Thoracic aorta (tissue), 2 donors: ENCODE measurements at regions not wholly inside any gene's neighbourhood (a gene's known extent, or its start where the extent isn't known, plus 50 kb on each side); places are given as distances from the start of the nearest gene placed in this dataset.

Experiments used
- ATAC-seq: fragments of 150-250 bp; one replicate; pipeline ENCODE4 v1.8.0; 2017; ENCODE audit warnings: low read depth; ENCODE audit not compliant: insufficient number of reproducible peaks, low FRiP score
- DNase-seq: peaks from one replicate; pipeline ENCODE4 v3.0.0-alpha.2; 2020; ENCODE audit warnings: low spot score
- H3K27ac ChIP-seq, 2 donors: fragments of 200-600 bp; sonication (generic); 1 replicate in 1 of 2; 2 replicates in 1 of 2; pipeline ENCODE4 v1.5.1; 2016; ENCODE audit warnings: mild to moderate bottlenecking in 2 of 2, moderate library complexity in 2 of 2
- H3K27me3 ChIP-seq: fragments of 200-600 bp; sonication (generic); replicated peaks from 2 replicates; pipeline ENCODE4 v1.6.0; 2016; ENCODE audit warnings: mild to moderate bottlenecking; ENCODE audit not compliant: insufficient read depth
- H3K36me3 ChIP-seq: fragments of 200-600 bp; sonication (generic); one replicate; pipeline ENCODE4 v1.5.1; 2016
- H3K4me1 ChIP-seq, 2 donors: fragments of 200-600 bp; sonication (generic); 1 replicate in 1 of 2; 2 replicates in 1 of 2; pipeline versions ENCODE4 v1.5.1 to v1.6.0; 2016; ENCODE audit warnings: low read depth in 2 of 2, mild to moderate bottlenecking in 1 of 2; ENCODE audit not compliant: control insufficient read depth in 1 of 2
- H3K4me3 ChIP-seq: fragments of 200-600 bp; sonication (generic); 2 replicates; pipeline ENCODE4 v1.5.1; 2016; ENCODE audit warnings: mild to moderate bottlenecking
- H3K9me3 ChIP-seq: fragments of 200-600 bp; sonication (generic); 2 replicates; pipeline ENCODE4 v1.5.1; 2016
- CTCF ChIP-seq: fragments of 200-600 bp; sonication (generic); IDR thresholded peaks from one replicate; pipeline ENCODE4 v1.5.1; 2019; ENCODE audit warnings: antibody characterized with exemption

GRCh38 chr14:51518711-51519110, 133.0 kb upstream of the FRMD6 start:
- TF ChIP-seq CTCF: no peak
- ATAC-seq (no peak), DNase-seq (no peak)
- Histone ChIP-seq H3K27ac (no peak overlapping the region), H3K27me3 (no peaks in the 10 kb centered on the region), H3K36me3 (no peaks in the 10 kb centered on the region), H3K4me3 (no peak overlapping the region), H3K9me3 (no peaks in the 10 kb centered on the region), H3K4me1 (peaks cover 0 to 6% of the 10 kb centered on the region in 2 donors)

GRCh38 chr14:51520087-51520486, 131.6 kb upstream of the FRMD6 start:
- H3K4me1 ChIP-seq: peaks cover 0 to 6% of the 10 kb centered on the region in 2 donors
- no peak for TF ChIP-seq CTCF
- H3K4me3 ChIP-seq: no peak overlapping the region
- no peak for DNase-seq
- no peak overlapping the region for H3K27ac ChIP-seq
- H3K36me3 ChIP-seq: no peaks in the 10 kb centered on the region
- H3K9me3 ChIP-seq: no peaks in the 10 kb centered on the region
- ATAC-seq: no peak
- H3K27me3 ChIP-seq: no peaks in the 10 kb centered on the region

- Histone ChIP-seq H3K36me3 (no peaks in the 10 kb centered on the region), H3K27me3 (no peaks in the 10 kb centered on the region), H3K27ac (no peak overlapping the region), H3K9me3 (no peaks in the 10 kb centered on the region), H3K4me1 (peaks cover 0 to 6% of the 10 kb centered on the region in 2 donors), H3K4me3 (no peak overlapping the region)
- DNase-seq: no peak
- no peak for TF ChIP-seq CTCF
- no peak for ATAC-seq
Observed at GRCh38 chr14:51521764-51522163, 129.9 kb upstream of the FRMD6 start.

GRCh38 chr14:51523243-51523642, 128.5 kb upstream of the FRMD6 start:
- Histone ChIP-seq H3K27ac (no peak overlapping the region), H3K36me3 (no peaks in the 10 kb centered on the region), H3K4me1 (peaks cover 0 to 6% of the 10 kb centered on the region in 2 donors), H3K27me3 (no peaks in the 10 kb centered on the region), H3K4me3 (no peak overlapping the region), H3K9me3 (no peaks in the 10 kb centered on the region)
- no peak for DNase-seq
- ATAC-seq: no peak
- TF ChIP-seq CTCF: no peak

GRCh38 chr14:51525739-51526138, 126.0 kb upstream of the FRMD6 start:
- TF ChIP-seq CTCF: no peak
- ATAC-seq (no peak), DNase-seq (no peak)
- Histone ChIP-seq H3K4me3 (no peak overlapping the region), H3K27me3 (no peaks in the 10 kb centered on the region), H3K36me3 (no peaks in the 10 kb centered on the region), H3K27ac (no peak overlapping the region), H3K4me1 (no peaks in the 10 kb centered on the region), H3K9me3 (no peaks in the 10 kb centered on the region)
